Astrocyte (in vitro differentiated cells and primary cell): ENCODE measurements at regions not wholly inside any gene's neighbourhood (a gene's known extent, or its start where the extent isn't known, plus 50 kb on each side); places are given as distances from the start of the nearest gene placed in this dataset.

Experiments used
- DNase-seq: peaks from one replicate; pipeline ENCODE4 v3.0.0-alpha.2; 2010; ENCODE audit warnings: low read depth
- FAIRE-seq: peaks from 2 replicates; lab custom pipeline; 2011; peaks lifted over from hg19 to GRCh38; lab: Jason Lieb, UNC
- H2AFZ ChIP-seq: 2 replicates; pipeline ENCODE4 v1.6.0; 2012; ENCODE audit warnings: low read depth, low read length, inconsistent platforms
- H3K27ac ChIP-seq: 2 replicates; pipeline ENCODE4 v1.5.1; 2011; ENCODE audit warnings: low read depth, low read length, inconsistent platforms
- H3K27me3 ChIP-seq: 2 replicates; pipeline ENCODE4 v1.6.0; 2011; ENCODE audit warnings: low read length, inconsistent platforms; ENCODE audit not compliant: insufficient read depth
- H3K36me3 ChIP-seq: 2 replicates; pipeline ENCODE4 v1.5.1; 2011; ENCODE audit warnings: low read length, inconsistent platforms; ENCODE audit not compliant: insufficient read depth
- H3K4me1 ChIP-seq: 2 replicates; pipeline ENCODE4 v1.5.1; 2011; ENCODE audit warnings: low read length, inconsistent platforms; ENCODE audit not compliant: insufficient read depth
- H3K4me2 ChIP-seq: 2 replicates; pipeline ENCODE4 v1.6.0; 2012; ENCODE audit warnings: low read length, inconsistent platforms
- H3K4me3 ChIP-seq: 2 replicates; pipeline ENCODE4 v1.5.1; 2011; ENCODE audit warnings: low read depth, mild to moderate bottlenecking, low read length, inconsistent platforms; ENCODE audit not compliant: insufficient read depth
- H3K79me2 ChIP-seq: 2 replicates; pipeline ENCODE4 v1.6.0; 2012; ENCODE audit warnings: mild to moderate bottlenecking, low read length, inconsistent platforms; ENCODE audit not compliant: insufficient read depth
- H3K9ac ChIP-seq: 2 replicates; pipeline ENCODE4 v1.6.0; 2012; ENCODE audit warnings: mild to moderate bottlenecking, low read length, inconsistent platforms
- H3K9me3 ChIP-seq: 2 replicates; pipeline ENCODE4 v1.5.1; 2012; ENCODE audit warnings: low read depth, mild to moderate bottlenecking, low read length, inconsistent platforms; ENCODE audit not compliant: insufficient read depth
- H4K20me1 ChIP-seq: 2 replicates; pipeline ENCODE4 v1.6.0; 2012; ENCODE audit warnings: low read length, inconsistent platforms; ENCODE audit not compliant: insufficient read depth
- H3K27ac Mint-ChIP-seq: one replicate; pipeline ENCODE4 v1.8.0; 2021; ENCODE audit warnings: mild to moderate bottlenecking, mixed read lengths; ENCODE audit not compliant: unreplicated experiment
- H3K27me3 Mint-ChIP-seq: one replicate; pipeline ENCODE4 v1.8.0; 2021; ENCODE audit warnings: low read depth, mixed read lengths; ENCODE audit not compliant: unreplicated experiment
- H3K36me3 Mint-ChIP-seq: one replicate; pipeline ENCODE4 v1.8.0; 2021; ENCODE audit warnings: low read depth, mixed read lengths; ENCODE audit not compliant: unreplicated experiment
- H3K4me1 Mint-ChIP-seq: one replicate; pipeline ENCODE4 v1.8.0; 2021; ENCODE audit warnings: low read depth, mixed read lengths; ENCODE audit not compliant: unreplicated experiment
- H3K4me3 Mint-ChIP-seq: one replicate; pipeline ENCODE4 v1.8.0; 2021; ENCODE audit warnings: mild to moderate bottlenecking, moderate library complexity, mixed read lengths; ENCODE audit not compliant: unreplicated experiment
- H3K9me3 Mint-ChIP-seq: one replicate; pipeline ENCODE4 v1.8.0; 2021; ENCODE audit warnings: mild to moderate bottlenecking, mixed read lengths; ENCODE audit not compliant: unreplicated experiment
- CTCF ChIP-seq: IDR thresholded peaks from 2 replicates; pipeline ENCODE4 v1.5.1; 2011; ENCODE audit warnings: low read depth, mild to moderate bottlenecking, inconsistent platforms, low read length, moderate library complexity; ENCODE audit not compliant: insufficient read depth
- EZH2 ChIP-seq: IDR thresholded peaks from 2 replicates; pipeline ENCODE4 v1.6.1; 2012; ENCODE audit warnings: mild to moderate bottlenecking, low read length, inconsistent platforms; ENCODE audit not compliant: insufficient read depth

DNA sequence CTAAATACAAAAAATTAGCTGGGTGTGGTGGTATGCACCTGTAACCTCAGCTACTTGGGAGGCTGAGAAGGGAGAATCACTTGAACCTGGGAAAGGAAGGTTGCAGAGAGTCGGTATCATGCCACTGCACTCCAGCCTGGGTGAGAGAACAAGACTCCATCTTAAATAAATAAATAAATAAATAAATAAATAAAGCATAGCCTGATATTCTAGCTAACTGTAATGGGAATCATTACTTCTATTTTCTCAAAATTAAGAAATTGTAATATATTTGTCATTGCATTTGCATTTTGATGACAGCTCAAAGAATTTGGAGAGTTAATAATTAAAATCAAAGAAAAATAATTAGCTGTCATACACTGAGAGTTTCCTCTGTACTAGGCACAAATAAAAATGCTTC lies 561.1 kb downstream of the EFNB2 start:
- Histone ChIP-seq H4K20me1 (no peaks in the 10 kb centered on the region), H3K4me1 (no peaks in the 10 kb centered on the region), H3K9ac (no peak overlapping the region), H3K27ac (no peak overlapping the region), H3K79me2 (no peaks in the 10 kb centered on the region), H3K4me2 (no peak overlapping the region), H3K27me3 (no peaks in the 10 kb centered on the region), H3K9me3 (no peaks in the 10 kb centered on the region), H3K4me3 (no peak overlapping the region), H3K36me3 (no peaks in the 10 kb centered on the region), H2AFZ (no peak overlapping the region)
- Mint-ChIP-seq H3K4me3 (no peak overlapping the region), H3K27me3 (no peaks in the 10 kb centered on the region), H3K4me1 (peaks cover 9% of the 10 kb centered on the region), H3K9me3 (peaks cover 6% of the 10 kb centered on the region), H3K27ac (no peak overlapping the region), H3K36me3 (no peaks in the 10 kb centered on the region)
- no peak for DNase-seq
- FAIRE-seq = no peak
- no peak for TF ChIP-seq EZH2
- TF ChIP-seq CTCF = no peak

GRCh38 chr13:105972811-105973590 lies 562.5 kb downstream of the EFNB2 start:
- Histone ChIP-seq H3K27me3 (no peaks in the 10 kb centered on the region), H3K27ac (no peak overlapping the region), H3K4me3 (no peak overlapping the region), H4K20me1 (no peaks in the 10 kb centered on the region), H3K79me2 (no peaks in the 10 kb centered on the region), H3K4me1 (no peaks in the 10 kb centered on the region), H3K36me3 (no peaks in the 10 kb centered on the region), H3K9ac (no peak overlapping the region), H3K4me2 (no peak overlapping the region), H3K9me3 (no peaks in the 10 kb centered on the region), H2AFZ (no peak overlapping the region)
- Mint-ChIP-seq H3K9me3 (peaks cover 6% of the 10 kb centered on the region), H3K4me1 (peaks cover 9% of the 10 kb centered on the region), H3K27me3 (no peaks in the 10 kb centered on the region), H3K27ac (no peak overlapping the region), H3K36me3 (no peaks in the 10 kb centered on the region), H3K4me3 (no peak overlapping the region)
- TF ChIP-seq CTCF = no peak
- DNase-seq (no peak), FAIRE-seq (no peak)

GRCh38 chr13:105972306-105972721 lies 563.1 kb downstream of the EFNB2 start:
- no peak overlapping the region for H3K4me3 ChIP-seq
- DNase-seq = no peak
- no peaks in the 10 kb centered on the region for H4K20me1 ChIP-seq
- H3K4me1 Mint-ChIP-seq = peaks cover 9% of the 10 kb centered on the region
- TF ChIP-seq CTCF (no peak), EZH2 (no peak)
- no peak overlapping the region for H2AFZ ChIP-seq
- H3K79me2 ChIP-seq = no peaks in the 10 kb centered on the region
- no peaks in the 10 kb centered on the region for H3K36me3 ChIP-seq
- H3K4me2 ChIP-seq = no peak overlapping the region
- H3K27me3 ChIP-seq = no peaks in the 10 kb centered on the region
- H3K9ac ChIP-seq = no peak overlapping the region
- H3K27ac Mint-ChIP-seq = no peak overlapping the region
- no peaks in the 10 kb centered on the region for H3K9me3 ChIP-seq
- no peaks in the 10 kb centered on the region for H3K4me1 ChIP-seq
- no peaks in the 10 kb centered on the region for H3K27me3 Mint-ChIP-seq
- FAIRE-seq = no peak
- H3K27ac ChIP-seq = no peak overlapping the region
- no peak overlapping the region for H3K4me3 Mint-ChIP-seq
- peaks cover 6% of the 10 kb centered on the region for H3K9me3 Mint-ChIP-seq
- H3K36me3 Mint-ChIP-seq = no peaks in the 10 kb centered on the region
